C4-2B (cell line): ENCODE measurements at regions not wholly inside any gene's neighbourhood (a gene's known extent, or its start where the extent isn't known, plus 50 kb on each side); places are given as distances from the start of the nearest gene placed in this dataset.
"Not testable (repeated sequence)": the region's sequence is repeated elsewhere in the genome, so short reads cannot be mapped to it uniquely, and the experiment has no call there.

Experiments
- H3K27ac ChIP-seq: fragments of 450-650 bp; 2 replicates; pipeline ENCODE4 v1.5.1; 2017
- ZFX ChIP-seq: fragments of 450-650 bp; IDR thresholded peaks from 2 replicates; pipeline ENCODE4 v1.6.1; 2017
- TF ChIP-seq, protein P1 (sequence below): fragments of 450-650 bp; conservative IDR thresholded peaks from 2 replicates; pipeline ENCODE4 v1.5.1; 2017; ENCODE audit warnings: mild to moderate bottlenecking

DNA sequence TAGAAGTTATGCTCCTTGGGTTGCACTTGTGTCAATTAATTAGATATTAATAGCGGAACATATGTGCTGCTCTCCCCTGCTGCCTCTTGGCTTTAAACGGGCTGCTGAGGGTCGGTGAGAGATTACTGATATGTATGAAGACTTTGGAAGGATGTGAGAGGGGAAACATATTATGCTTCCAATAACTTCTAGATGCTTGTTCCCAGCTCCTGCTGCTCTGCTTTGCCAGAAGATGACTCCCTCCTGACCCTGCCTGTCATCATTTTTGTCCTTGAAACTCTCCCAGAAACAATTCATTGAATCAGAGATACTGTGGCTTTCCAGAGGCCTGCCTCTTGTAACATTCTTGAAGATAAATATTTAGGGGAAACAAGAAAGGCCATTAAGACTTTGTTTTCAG is 300.1 kb upstream of the STXBP6 start:
- TF ChIP-seq, protein P1, sequence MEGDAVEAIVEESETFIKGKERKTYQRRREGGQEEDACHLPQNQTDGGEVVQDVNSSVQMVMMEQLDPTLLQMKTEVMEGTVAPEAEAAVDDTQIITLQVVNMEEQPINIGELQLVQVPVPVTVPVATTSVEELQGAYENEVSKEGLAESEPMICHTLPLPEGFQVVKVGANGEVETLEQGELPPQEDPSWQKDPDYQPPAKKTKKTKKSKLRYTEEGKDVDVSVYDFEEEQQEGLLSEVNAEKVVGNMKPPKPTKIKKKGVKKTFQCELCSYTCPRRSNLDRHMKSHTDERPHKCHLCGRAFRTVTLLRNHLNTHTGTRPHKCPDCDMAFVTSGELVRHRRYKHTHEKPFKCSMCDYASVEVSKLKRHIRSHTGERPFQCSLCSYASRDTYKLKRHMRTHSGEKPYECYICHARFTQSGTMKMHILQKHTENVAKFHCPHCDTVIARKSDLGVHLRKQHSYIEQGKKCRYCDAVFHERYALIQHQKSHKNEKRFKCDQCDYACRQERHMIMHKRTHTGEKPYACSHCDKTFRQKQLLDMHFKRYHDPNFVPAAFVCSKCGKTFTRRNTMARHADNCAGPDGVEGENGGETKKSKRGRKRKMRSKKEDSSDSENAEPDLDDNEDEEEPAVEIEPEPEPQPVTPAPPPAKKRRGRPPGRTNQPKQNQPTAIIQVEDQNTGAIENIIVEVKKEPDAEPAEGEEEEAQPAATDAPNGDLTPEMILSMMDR, result no peak
- TF ChIP-seq ZFX, result no peak
- no peak overlapping the region for H3K27ac ChIP-seq

DNA sequence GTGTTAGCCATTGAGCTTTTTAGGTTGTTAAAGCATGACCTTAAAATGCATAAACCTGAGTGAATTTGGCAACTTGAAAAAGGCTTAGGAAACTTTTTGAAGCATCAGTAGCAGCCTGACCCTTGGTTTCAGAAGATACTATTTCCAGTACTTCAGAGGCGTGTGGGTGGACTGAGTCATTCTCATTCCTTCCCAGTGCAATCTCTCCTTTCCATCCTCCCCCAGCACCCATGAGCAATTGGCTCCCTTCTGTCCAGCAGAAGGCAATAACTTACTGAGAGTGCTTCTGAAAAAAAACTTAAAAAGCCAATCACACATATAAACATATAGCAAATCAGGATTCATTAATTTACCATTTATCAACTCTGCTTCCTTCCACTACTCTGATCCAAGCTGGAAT is 299.3 kb upstream of the STXBP6 start:
- TF ChIP-seq, protein P1, result no peak
- TF ChIP-seq ZFX, result no peak
- no peak overlapping the region for H3K27ac ChIP-seq

DNA sequence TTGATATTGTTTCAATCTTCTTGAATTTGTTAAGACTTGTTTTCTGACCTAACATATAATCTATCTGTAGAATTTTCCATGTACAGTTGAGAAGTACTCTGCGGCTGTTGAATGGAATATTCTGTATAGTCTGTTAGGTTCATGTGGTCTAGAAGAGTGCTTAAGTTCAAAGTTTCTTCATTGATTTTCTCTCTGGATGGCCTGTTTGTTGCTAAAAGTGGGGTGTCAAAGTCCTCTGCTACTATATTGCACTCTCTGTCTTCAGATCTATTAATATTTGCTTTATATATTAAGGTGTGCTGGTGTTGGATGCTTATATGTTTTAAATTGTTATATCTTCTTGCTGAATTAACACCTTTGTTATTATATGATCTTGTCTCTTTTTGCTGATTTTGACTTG is 290.9 kb upstream of the STXBP6 start:
- no peak for TF ChIP-seq ZFX
- TF ChIP-seq, protein P1, result no peak
- no peak overlapping the region for H3K27ac ChIP-seq

DNA sequence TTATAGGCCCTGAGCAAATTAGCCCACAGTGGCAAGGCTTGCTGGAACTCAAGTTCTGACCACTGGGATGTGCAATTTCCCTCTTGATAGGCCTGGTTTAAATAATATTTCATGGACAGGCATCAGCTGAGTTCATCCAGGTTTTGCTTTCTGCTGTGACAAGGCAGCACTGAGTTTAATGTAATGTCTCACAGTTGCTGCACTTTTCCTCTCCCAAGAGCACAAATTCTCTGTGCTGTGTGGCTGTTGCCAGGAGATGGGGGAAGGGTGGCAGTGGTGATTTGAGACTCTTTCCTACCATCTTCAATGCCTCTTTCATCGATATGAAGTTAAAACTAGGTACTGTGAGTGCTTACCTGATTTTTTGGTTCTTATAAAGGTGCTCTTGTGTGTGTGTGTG is 272.8 kb upstream of the STXBP6 start:
- no peak overlapping the region for H3K27ac ChIP-seq

DNA sequence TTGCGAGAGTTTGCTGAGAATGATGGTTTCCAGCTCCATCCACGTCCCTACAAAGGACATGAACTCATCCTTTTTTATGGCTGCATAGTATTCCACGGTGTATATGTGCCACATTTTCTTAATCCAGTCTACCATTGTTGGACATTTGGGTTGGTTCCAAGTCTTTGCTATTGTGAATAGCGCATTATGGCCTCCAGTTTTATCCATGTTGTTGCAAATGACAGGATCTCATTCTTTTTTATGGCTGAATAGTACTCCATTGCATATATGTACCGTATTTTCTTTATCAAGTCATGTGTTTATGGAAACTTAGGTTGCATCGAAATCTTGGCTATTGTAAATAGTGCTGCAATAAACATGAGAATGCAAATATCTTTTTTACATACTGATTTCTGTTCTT is 266.1 kb upstream of the STXBP6 start:
- H3K27ac ChIP-seq, result not testable (repeated sequence)

More for the DNA sequence above, 272.8 kb upstream of the STXBP6 start:
- no peak for TF ChIP-seq ZFX
- TF ChIP-seq, protein P1, result no peak

DNA sequence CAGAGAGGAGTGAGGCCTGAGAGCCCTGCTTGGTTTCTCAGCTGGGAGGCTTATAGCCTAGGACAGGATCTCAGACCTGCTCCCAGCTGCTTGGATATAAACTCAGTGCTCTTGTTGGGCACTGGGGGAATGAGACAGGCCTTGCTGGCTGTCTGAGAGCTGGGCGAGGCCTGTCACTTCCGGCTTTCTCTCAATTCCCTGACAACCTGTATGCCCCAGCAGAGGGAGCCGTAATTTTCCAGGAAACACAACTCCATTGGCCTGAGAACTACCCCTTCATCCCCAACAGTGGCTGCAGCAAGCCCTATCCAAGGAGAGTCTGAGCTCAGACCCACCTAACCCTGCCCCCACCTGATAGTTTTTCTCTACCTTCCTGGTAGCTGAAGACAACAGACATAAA is 258.3 kb upstream of the STXBP6 start:
- TF ChIP-seq, protein P1, result peak; percentile 19
- TF ChIP-seq ZFX, result no peak
- no peak overlapping the region for H3K27ac ChIP-seq

DNA sequence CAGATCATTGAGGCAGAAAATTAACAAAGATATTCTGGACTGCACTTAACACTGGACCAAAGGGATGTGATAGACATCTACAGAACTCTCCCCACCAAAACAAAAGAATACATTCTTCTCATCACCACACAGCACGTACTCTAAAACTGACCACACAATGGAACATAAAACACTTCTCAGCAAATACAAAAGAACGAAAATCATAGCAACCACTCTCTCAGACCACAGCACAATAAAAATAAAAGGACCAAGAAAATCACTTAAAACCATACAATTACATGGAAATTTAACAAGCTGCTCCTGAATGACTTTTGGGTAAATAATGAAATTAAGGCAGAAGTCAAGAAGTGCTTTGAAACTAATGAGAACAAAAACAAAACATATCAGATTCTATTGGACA is 254.0 kb upstream of the STXBP6 start:
- H3K27ac ChIP-seq, result no peak overlapping the region
- TF ChIP-seq, protein P1, result no peak
- no peak for TF ChIP-seq ZFX

DNA sequence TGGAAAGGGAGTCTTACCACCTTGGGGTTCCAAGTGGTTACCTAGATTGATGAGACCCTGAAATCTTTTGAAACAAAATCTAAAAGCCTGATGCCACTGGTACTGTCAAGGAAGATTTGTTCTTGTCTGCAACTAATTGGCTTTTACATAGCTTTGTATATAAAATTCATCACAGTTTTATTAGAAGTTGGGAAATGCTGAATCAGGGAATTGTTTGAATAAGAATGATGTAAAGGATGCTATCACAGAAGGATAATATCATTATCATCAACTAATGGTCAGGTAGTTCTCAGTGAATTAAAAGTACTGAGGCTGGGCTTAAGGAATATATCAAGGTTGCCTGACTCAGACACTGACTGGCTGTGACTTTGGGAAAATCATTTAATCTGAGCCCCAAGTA is 248.3 kb upstream of the STXBP6 start:
- no peak for TF ChIP-seq ZFX
- TF ChIP-seq, protein P1, result no peak
- no peak overlapping the region for H3K27ac ChIP-seq

DNA sequence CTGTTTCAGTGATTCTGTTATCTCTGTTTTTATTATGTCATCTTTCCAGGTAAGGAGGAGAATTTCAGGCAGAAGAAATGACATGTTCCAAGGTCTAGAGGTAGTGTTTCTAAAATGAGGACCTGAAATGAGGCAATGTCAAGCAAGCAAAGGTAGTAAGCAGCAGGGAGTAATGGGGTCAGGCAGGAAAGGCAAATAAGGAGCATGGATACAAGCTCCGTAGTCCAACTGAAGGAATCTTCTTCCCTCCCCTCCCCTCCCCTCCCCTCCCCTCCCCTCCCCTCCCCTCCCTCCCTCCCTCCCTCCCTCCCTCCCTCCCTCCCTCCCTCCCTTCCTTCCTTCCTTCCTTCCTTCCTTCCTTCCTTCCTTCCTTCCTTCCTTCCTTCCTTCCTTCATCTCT is 240.2 kb upstream of the STXBP6 start:
- not testable (repeated sequence) for H3K27ac ChIP-seq
